Adrenal gland (tissue), 9 donors: ENCODE measurements at regions not wholly inside any gene's neighbourhood (a gene's known extent, or its start where the extent isn't known, plus 50 kb on each side); places are given as distances from the start of the nearest gene placed in this dataset.

ENCODE experiments used
- DNase-seq, 7 donors: peaks; one replicate each; pipeline ENCODE4 v3.0.0-alpha.2; 2019 to 2020
- H3K27ac ChIP-seq, 5 donors: fragments of 200-600 bp; sonication (generic) in 4 of 5; 1 replicate in 3 of 5; 2 replicates in 2 of 5; pipeline versions ENCODE4 v1.5.1 to v1.8.0; 2016 to 2020; ENCODE audit warnings: mild to moderate bottlenecking in 1 of 5
- H3K27me3 ChIP-seq: fragments of 200-600 bp; 2 replicates; pipeline ENCODE4 v1.8.0; 2021
- H3K36me3 ChIP-seq, 2 donors: fragments of 200-600 bp; replicated peaks in 1 of 2; 1 replicate in 1 of 2; 2 replicates in 1 of 2; pipeline versions ENCODE4 v1.5.1 to v1.8.0; 2018 to 2022
- H3K4me1 ChIP-seq, 2 donors: fragments of 200-600 bp; replicated peaks in 1 of 2; 1 replicate in 1 of 2; 2 replicates in 1 of 2; pipeline versions ENCODE4 v1.5.1 to v1.8.0; 2018 to 2021
- H3K4me3 ChIP-seq, 4 donors: fragments of 200-600 bp; sonication (generic) in 3 of 4; one replicate each; pipeline ENCODE4 v1.5.1; 2016 to 2018
- H3K9me3 ChIP-seq, 3 donors: fragments of 200-600 bp; sonication (generic) in 1 of 3; replicated peaks in 1 of 3; 1 replicate in 2 of 3; 2 replicates in 1 of 3; pipeline versions ENCODE4 v1.5.1 to v1.8.0; 2016 to 2021
- CTCF ChIP-seq, 6 experiments: fragments of 450-650 bp in 4 of 6; fragments of 200-600 bp in 2 of 6; sonication (generic) in 1 of 6; IDR thresholded peaks; 1 replicate in 5 of 6; 2 replicates in 1 of 6; pipeline versions ENCODE4 v1.5.1 to v1.8.0; 2016 to 2021; ENCODE audit warnings: antibody characterized with exemption in 6 of 6, mild to moderate bottlenecking in 2 of 6, moderate library complexity in 1 of 6
- POLR2A ChIP-seq, 2 donors: fragments of 450-650 bp; IDR thresholded peaks; one replicate each; pipeline ENCODE4 v1.6.1; 2017; ENCODE audit warnings: antibody characterized with exemption in 2 of 2, mild to moderate bottlenecking in 2 of 2, moderate library complexity in 1 of 2
- WGBS, 4 donors: extraction: QIAGEN DNeasy Blood & Tissue Kit in 2 of 4; methylation state at CpG; one replicate each; pipeline versions ENCODE4 v1.1.5 to v1.1.7; 2013 to 2017; 5-methylcytosine and 5-hydroxymethylcytosine counted together
- intact Hi-C, 2 donors: fragments of 100-400 bp; cut with DNase I; formaldehyde crosslinking; loops; one replicate each; pipeline versions ENCODE4 v1.14.1 to v1.15.0; 2022 to 2023
- donor health status: healthy with polysubstance abuse.
- donor health status: Bipolar disorder and iron deficiency.
- donor health status: DM: yes; HTN: yes; CAD: no.
- donor health status: DM: no; HTN: no; CAD: no.
- donor health status: DM: no; HTN: no; CAD: no.

DNA sequence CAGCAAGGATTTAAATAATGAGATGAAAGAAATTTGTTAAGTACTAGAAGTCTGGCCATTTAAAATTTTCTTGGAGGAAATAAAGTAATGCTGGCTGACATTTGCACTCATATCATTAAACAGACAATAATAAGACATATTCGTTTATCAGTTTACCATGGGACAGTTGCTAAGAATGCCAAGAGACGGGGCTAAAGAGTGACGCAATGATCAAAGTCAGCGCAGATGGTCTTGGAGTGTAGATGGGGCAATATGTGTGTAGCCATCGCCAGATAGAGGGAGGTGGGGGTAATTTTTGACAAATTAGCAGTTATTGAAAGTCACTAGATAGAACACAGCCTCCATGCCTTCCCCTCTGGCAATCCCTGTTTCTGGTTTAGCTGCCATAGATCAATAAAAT is 413.2 kb upstream of the JAG1 start:
- no peaks in the 10 kb centered on the region for H3K27me3 ChIP-seq
- intact Hi-C loops = no loop called here
- no peaks in the 10 kb centered on the region for H3K36me3 ChIP-seq
- no peak for DNase-seq
- H3K4me1 ChIP-seq = no peaks in the 10 kb centered on the region
- TF ChIP-seq POLR2A (IDR thresholded peaks at IDR 0.05) = no peak
- no peak for TF ChIP-seq CTCF (IDR thresholded peaks at IDR 0.05)
- WGBS, 4 donors = 59 to 88% (median 79%) methylated on average over 5 of the region's 5 CpGs
- no peak overlapping the region for H3K4me3 ChIP-seq
- H3K9me3 ChIP-seq = no peaks in the 10 kb centered on the region
- H3K27ac ChIP-seq = no peak overlapping the region

- TF ChIP-seq CTCF (IDR thresholded peaks at IDR 0.05) = no peak
- no peak for TF ChIP-seq POLR2A (IDR thresholded peaks at IDR 0.05)
- no peak for DNase-seq
- Histone ChIP-seq H3K27me3 (no peaks in the 10 kb centered on the region), H3K27ac (no peak overlapping the region), H3K9me3 (no peaks in the 10 kb centered on the region), H3K4me3 (no peak overlapping the region), H3K4me1 (no peaks in the 10 kb centered on the region), H3K36me3 (no peaks in the 10 kb centered on the region)
- intact Hi-C loops = no loop called here
- WGBS, 4 donors = 58 to 71% (median 66%) methylated on average over 1 of the region's 1 CpG
These were observed 417.0 kb upstream of the JAG1 start for GRCh38 chr20:11090751-11091150.

DNA sequence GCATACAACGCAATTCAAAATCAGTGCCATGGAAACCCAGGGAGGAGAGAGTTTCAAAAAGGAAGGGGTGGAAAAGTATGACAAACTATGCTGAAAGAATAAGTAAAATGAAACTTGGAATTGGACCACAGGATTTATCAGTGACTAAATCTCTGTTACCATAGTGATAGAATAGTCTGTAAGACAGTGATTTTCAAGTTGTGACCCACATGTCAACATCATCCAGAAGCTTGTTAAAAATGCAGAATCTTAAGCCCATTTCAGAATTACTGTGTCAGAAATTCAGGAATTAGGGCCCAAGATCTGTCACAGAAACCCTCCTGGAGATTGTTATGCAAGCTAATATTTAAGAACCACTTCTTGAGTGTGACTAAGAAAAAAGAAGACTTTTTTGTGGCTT is 417.7 kb upstream of the JAG1 start:
- Histone ChIP-seq H3K27me3 (no peaks in the 10 kb centered on the region), H3K4me1 (no peaks in the 10 kb centered on the region), H3K9me3 (no peaks in the 10 kb centered on the region), H3K4me3 (no peak overlapping the region), H3K36me3 (no peaks in the 10 kb centered on the region), H3K27ac (no peak overlapping the region)
- DNase-seq = no peak
- intact Hi-C loops = no loop called here
- TF ChIP-seq CTCF (IDR thresholded peaks at IDR 0.05) (no peak), POLR2A (IDR thresholded peaks at IDR 0.05) (no peak)
- WGBS, 4 donors = 71 to 86% (median 82%) methylated on average over 1 of the region's 1 CpG

GRCh38 chr20:11092151-11092550 is 418.4 kb upstream of the JAG1 start:
- Histone ChIP-seq H3K4me1 (no peaks in the 10 kb centered on the region), H3K9me3 (no peaks in the 10 kb centered on the region), H3K27me3 (no peaks in the 10 kb centered on the region), H3K27ac (no peak overlapping the region), H3K36me3 (no peaks in the 10 kb centered on the region), H3K4me3 (no peak overlapping the region)
- intact Hi-C loops = no loop called here
- TF ChIP-seq POLR2A (IDR thresholded peaks at IDR 0.05) = no peak
- TF ChIP-seq CTCF (IDR thresholded peaks at IDR 0.05) = no peak
- no peak for DNase-seq
- 91 to 100% (median 95%) methylated on average over 1 of the region's 1 CpG for WGBS, 4 donors
